ENCODE measurements at regions not wholly inside any gene's neighbourhood (a gene's known extent, or its start where the extent isn't known, plus 50 kb on each side); places are given as distances from the start of the nearest gene placed in this dataset.
"Not testable (repeated sequence)": the region's sequence is repeated elsewhere in the genome, so short reads cannot be mapped to it uniquely, and the experiment has no call there.

- no peak for DNase-seq
Observed at GRCh38 chr7:51640841-51641240, 324.2 kb upstream of the COBL start.

GRCh38 chr7:51639661-51640334 lies 323.2 kb upstream of the COBL start:
- DNase-seq: no peak

GRCh38 chr7:51636503-51636902 lies 319.9 kb upstream of the COBL start:
- DNase-seq: no peak

GRCh38 chr7:51635775-51636174 lies 319.2 kb upstream of the COBL start:
- DNase-seq: no peak

- no peak for DNase-seq
Observed at GRCh38 chr7:51634538-51634937, 317.9 kb upstream of the COBL start.

GRCh38 chr7:51634025-51634424 lies 317.4 kb upstream of the COBL start:
- no peak for DNase-seq

GRCh38 chr7:51633596-51633995 lies 317.0 kb upstream of the COBL start:
- no peak for DNase-seq

GRCh38 chr7:51633006-51633405 lies 316.4 kb upstream of the COBL start:
- DNase-seq: no peak

GRCh38 chr7:51630933-51631332 lies 314.3 kb upstream of the COBL start:
- DNase-seq: no peak

- DNase-seq: no peak
Observed at GRCh38 chr7:51629206-51629605, 312.6 kb upstream of the COBL start.

GRCh38 chr7:51621956-51622355 lies 305.3 kb upstream of the COBL start:
- DNase-seq: no peak

- DNase-seq: no peak
Observed at GRCh38 chr7:51620706-51621105, 304.1 kb upstream of the COBL start.

- DNase-seq: no peak
Observed at GRCh38 chr7:51619880-51620279, 303.3 kb upstream of the COBL start.

GRCh38 chr7:51617686-51618085 lies 301.1 kb upstream of the COBL start:
- no peak for DNase-seq

- DNase-seq: no peak
Observed at GRCh38 chr7:51613911-51614357, 297.3 kb upstream of the COBL start.

- no peak for DNase-seq
Observed at GRCh38 chr7:51611937-51612336, 295.3 kb upstream of the COBL start.

GRCh38 chr7:51607447-51607846 lies 290.8 kb upstream of the COBL start:
- DNase-seq: no peak

GRCh38 chr7:51606601-51607154 lies 290.1 kb upstream of the COBL start:
- no peak for DNase-seq

- no peak for DNase-seq
Observed at GRCh38 chr7:51602376-51602775, 285.8 kb upstream of the COBL start.

GRCh38 chr7:51601461-51601860 lies 284.9 kb upstream of the COBL start:
- DNase-seq: no peak

GRCh38 chr7:51599935-51600334 lies 283.3 kb upstream of the COBL start:
- DNase-seq: not testable (repeated sequence)

- DNase-seq: no peak
Observed at GRCh38 chr7:51593628-51594027, 277.0 kb upstream of the COBL start.

GRCh38 chr7:51592842-51593599 lies 276.4 kb upstream of the COBL start:
- no peak for DNase-seq

GRCh38 chr7:51591223-51591622 lies 274.6 kb upstream of the COBL start:
- DNase-seq: no peak
